Adipocyte (in vitro differentiated cells): ENCODE measurements at regions not wholly inside any gene's neighbourhood (a gene's known extent, or its start where the extent isn't known, plus 50 kb on each side); places are given as distances from the start of the nearest gene placed in this dataset.

Experiments
- DNase-seq: peaks from one replicate; pipeline ENCODE4 v3.0.0-alpha.2; 2015; ENCODE audit warnings: low read depth
- H3K27me3 ChIP-seq: replicated peaks from 2 replicates; pipeline ENCODE4 v1.7.0; 2013; ENCODE audit warnings: mild to moderate bottlenecking, low read length, moderate library complexity; ENCODE audit not compliant: control insufficient read depth, insufficient read depth
- H3K36me3 ChIP-seq: 2 replicates; pipeline ENCODE4 v1.7.0; 2013; ENCODE audit warnings: low read length, mild to moderate bottlenecking, moderate library complexity; ENCODE audit not compliant: control insufficient read depth, insufficient read depth, severe bottlenecking
- H3K4me1 ChIP-seq: 2 replicates; pipeline ENCODE4 v1.7.0; 2013; ENCODE audit warnings: mild to moderate bottlenecking, low read length, moderate library complexity; ENCODE audit not compliant: control insufficient read depth, insufficient read depth
- H3K4me3 ChIP-seq: 2 replicates; pipeline ENCODE4 v1.7.0; 2013; ENCODE audit warnings: mild to moderate bottlenecking, low read length, moderate library complexity
- H3K9ac ChIP-seq: 2 replicates; pipeline ENCODE4 v1.7.0; 2013; ENCODE audit warnings: mild to moderate bottlenecking, low read length, moderate library complexity
- H3K9me3 ChIP-seq: 2 replicates; pipeline ENCODE4 v1.7.0; 2013; ENCODE audit warnings: mild to moderate bottlenecking, low read length, moderate library complexity; ENCODE audit not compliant: control insufficient read depth

DNA sequence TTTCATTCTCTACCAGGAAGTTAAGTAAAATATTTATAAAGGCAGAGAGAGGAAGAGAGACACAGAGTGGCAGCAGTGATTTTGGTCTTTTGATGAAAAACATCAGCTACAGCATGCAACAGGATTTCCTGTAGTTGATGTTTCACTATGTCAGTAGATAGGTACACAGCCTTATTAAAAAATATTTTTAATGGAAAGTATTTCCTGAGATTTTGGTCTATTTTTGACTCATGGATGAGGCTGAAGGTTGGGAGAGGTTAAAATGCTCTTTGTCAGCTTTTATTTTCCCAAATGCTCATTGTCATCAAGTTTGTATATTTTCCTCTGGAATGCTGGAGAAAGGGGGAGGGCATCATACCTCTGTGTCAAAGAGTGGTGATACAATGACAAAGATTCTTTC, 1112.5 kb downstream of the CBLN2 start:
- Histone ChIP-seq H3K27me3 (peaks cover 3% of the 10 kb centered on the region), H3K9ac (no peak overlapping the region), H3K4me3 (no peak overlapping the region), H3K9me3 (no peaks in the 10 kb centered on the region), H3K4me1 (no peaks in the 10 kb centered on the region), H3K36me3 (no peaks in the 10 kb centered on the region)
- no peak for DNase-seq

DNA sequence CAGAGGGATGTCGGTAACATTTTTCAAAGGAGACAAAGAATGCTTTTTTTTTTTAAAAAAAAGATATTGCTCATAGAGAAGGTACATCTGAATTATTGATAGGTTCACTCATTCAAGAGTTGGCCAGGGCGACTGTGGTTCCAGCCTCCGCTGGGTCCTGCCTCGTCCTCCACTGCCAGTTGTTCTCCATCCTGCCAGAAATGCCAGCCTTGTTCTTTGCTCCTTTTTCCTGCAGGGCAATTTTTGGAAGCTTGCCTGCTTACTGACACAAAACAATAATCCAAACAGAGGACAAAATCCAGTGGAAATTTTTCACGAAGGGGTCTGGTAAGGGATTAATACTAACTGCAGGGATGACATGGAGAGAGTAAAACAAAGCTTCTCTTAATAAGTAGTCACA, 1113.0 kb downstream of the CBLN2 start:
- Histone ChIP-seq H3K4me1 (no peaks in the 10 kb centered on the region), H3K36me3 (no peaks in the 10 kb centered on the region), H3K9me3 (no peaks in the 10 kb centered on the region), H3K4me3 (no peak overlapping the region), H3K27me3 (no peaks in the 10 kb centered on the region), H3K9ac (no peak overlapping the region)
- no peak for DNase-seq

DNA sequence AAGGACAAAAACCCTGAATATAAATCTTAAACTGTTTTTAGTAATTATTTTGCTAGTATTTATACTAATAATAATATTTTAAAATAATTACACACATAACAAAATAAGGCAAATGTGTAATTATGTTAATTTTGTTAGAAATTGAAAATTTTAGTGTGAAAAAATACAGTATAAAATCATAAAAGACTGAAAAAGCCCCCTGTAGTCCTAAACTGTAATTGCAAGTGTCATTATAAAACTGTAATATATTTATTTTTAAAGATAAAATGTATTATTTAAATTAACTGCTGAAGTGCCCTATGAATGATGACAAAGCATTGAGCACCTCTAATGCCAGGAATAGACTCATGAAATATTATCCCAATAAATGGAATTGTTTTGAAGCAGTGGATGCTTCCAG, 1117.7 kb downstream of the CBLN2 start:
- Histone ChIP-seq H3K9ac (no peak overlapping the region), H3K36me3 (no peaks in the 10 kb centered on the region), H3K4me3 (no peak overlapping the region), H3K4me1 (no peaks in the 10 kb centered on the region), H3K9me3 (no peaks in the 10 kb centered on the region), H3K27me3 (no peaks in the 10 kb centered on the region)
- DNase-seq, result no peak

DNA sequence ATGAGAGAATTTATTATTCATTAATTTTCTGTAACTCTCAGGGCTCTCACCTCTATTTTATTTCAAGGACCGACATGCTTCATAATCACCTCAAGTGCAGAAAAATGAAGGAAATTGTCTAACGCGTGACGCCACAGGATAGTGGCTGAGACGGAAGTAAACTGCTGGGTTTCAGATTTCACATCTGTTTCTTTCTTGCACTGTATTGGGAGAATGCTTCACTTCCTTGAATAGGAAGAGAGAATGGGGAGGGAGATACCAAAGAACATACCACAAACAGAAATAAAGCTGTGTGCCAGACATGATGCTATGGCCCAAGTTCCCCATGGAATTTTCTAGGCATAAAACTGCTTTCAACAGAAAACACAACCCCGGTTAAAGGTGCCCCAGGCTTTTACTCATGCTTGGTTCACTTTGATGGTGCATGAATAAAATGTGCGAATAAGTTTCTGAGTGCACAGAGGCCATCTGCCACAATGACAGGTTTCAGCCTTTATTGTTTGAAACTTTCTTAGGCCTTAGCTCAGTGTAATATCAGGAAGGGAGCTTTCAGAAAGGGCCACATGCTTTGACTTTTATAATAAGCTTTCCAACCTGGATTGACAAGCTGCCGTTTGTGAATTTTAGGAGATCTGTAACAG, 1116.4 kb downstream of the SOCS6 start:
- Histone ChIP-seq H3K36me3 (no peaks in the 10 kb centered on the region), H3K4me1 (no peaks in the 10 kb centered on the region), H3K27me3 (no peaks in the 10 kb centered on the region), H3K4me3 (no peak overlapping the region), H3K9me3 (no peaks in the 10 kb centered on the region), H3K9ac (no peak overlapping the region)
- DNase-seq, result no peak

DNA sequence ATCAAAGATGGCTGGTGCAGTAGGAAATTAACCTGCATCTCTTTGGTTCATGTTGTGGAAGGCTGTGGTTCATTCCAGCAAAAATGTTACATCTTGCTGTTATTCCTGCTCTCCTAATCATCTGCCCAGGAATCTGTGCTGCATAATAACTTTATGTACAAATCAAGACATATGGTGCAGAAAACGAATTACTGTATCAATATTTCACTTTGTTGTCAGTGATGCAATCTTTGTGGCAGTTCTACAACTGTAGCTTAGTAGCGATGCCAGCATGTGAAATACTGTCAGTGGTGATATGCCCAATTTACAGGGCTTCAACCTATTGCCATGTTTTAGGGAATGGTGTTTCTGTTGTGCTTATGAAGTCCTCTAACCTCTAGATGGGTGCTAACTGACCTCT, 1114.7 kb downstream of the SOCS6 start:
- Histone ChIP-seq H3K4me3 (no peak overlapping the region), H3K9me3 (no peaks in the 10 kb centered on the region), H3K36me3 (no peaks in the 10 kb centered on the region), H3K27me3 (no peaks in the 10 kb centered on the region), H3K9ac (no peak overlapping the region), H3K4me1 (no peaks in the 10 kb centered on the region)
- no peak for DNase-seq

DNA sequence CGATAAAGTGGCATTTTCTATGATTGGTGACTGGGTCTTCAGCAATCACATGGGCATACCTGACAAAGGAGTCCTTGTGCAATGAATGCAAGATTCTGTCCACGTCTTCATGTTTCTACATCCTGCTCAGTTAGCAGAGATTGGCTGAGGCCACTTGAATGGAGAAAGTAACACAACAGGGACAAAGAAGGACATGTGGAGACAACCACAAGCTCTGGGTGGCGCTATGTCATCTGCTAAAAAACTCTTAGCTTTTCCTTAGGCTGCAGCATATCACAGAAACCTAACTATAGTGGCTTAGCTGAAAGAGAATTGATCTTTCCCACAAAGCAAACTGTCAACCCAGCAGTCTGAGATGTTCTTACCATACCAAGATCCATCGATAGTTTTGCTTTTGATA, 1109.7 kb downstream of the SOCS6 start:
- Histone ChIP-seq H3K27me3 (no peaks in the 10 kb centered on the region), H3K4me3 (no peak overlapping the region), H3K9ac (no peak overlapping the region), H3K4me1 (no peaks in the 10 kb centered on the region), H3K36me3 (no peaks in the 10 kb centered on the region), H3K9me3 (no peaks in the 10 kb centered on the region)
- DNase-seq, result no peak

DNA sequence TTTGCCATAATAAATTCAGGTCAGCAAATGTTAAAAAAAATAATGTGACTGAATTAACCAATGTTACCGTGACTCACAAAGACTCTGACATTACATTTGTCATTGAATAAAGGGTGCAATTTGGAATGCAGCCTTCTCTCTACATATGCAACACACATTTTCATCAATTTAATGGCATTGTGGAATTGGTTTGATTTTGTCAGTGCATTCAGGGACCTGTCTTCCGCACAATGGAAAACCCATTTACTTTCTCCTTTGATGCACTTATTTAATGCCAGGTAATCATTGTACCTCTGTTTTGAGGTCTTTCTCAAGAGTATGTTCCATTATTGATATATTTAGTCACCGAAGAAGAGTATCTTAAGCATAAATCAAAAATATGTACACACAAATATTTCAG, 1099.3 kb downstream of the SOCS6 start:
- Histone ChIP-seq H3K9me3 (no peaks in the 10 kb centered on the region), H3K9ac (no peak overlapping the region), H3K4me1 (no peaks in the 10 kb centered on the region), H3K4me3 (no peak overlapping the region), H3K36me3 (no peaks in the 10 kb centered on the region), H3K27me3 (no peaks in the 10 kb centered on the region)
- no peak for DNase-seq

DNA sequence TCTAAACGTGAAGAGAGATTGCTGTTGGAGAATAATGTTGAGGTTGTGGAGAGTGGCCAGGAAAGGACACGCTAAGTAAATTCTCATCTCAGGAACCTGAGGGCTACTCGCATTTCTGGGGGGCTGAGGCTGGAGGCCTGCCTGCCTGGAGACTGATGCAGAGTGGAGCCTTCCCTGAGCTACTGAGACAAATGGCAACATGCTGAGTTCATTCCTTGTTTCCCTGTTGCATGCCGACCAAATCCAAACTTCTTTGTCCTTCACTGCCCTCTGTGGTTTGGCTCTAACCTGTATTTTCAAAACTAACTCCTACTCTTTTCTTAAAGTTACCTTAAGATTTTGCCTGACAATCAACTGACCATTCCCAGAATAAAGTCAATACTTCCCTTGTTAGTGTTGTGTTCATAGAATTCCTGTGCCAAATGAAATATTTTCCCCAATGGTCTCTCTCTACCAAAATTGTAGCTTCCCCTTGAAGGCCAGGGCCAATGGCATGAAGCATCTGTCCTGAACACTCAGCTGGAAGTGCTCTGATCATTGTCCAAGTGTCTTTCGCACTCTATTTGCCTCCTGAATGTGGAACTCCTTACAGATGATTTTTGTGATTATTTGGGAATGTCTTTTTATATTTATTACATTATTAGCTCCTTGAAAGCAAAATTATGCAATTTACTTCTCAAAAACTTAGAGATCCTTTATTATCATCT, 1085.6 kb downstream of the SOCS6 start:
- Histone ChIP-seq H3K9me3 (no peaks in the 10 kb centered on the region), H3K9ac (no peak overlapping the region), H3K4me1 (no peaks in the 10 kb centered on the region), H3K4me3 (no peak overlapping the region), H3K36me3 (no peaks in the 10 kb centered on the region), H3K27me3 (no peaks in the 10 kb centered on the region)
- DNase-seq, result no peak

DNA sequence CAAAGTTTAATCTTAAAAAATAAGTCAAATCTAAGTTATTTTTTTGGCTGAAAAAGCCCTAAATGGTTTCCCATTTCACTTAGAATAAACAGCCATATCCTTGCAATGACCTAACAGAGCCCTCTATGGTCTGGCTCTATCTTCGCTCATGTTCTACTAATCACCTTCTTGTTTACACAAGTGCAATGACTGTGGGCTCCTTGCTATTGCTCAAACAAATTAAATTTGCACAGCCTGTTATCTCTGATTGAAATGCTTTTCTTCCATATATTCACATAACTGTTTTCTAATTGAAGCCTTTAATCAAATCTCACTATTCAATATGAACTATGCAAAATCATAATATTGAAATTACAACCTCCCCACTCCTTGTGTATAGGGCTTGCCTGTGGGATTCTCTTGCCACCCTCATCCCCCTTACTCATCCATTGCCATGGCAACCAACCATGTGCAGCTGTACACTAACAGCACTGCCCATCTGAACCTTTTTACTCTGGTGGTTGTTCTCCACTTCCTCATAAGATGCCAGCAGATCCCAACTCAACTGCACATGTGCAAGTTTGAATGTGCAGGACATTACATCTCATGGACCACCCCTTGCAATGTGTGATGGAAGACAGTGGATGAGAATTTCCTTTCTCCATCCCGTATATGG, 1083.2 kb downstream of the SOCS6 start:
- Histone ChIP-seq H3K9me3 (peaks cover 1% of the 10 kb centered on the region), H3K27me3 (no peaks in the 10 kb centered on the region), H3K4me3 (no peak overlapping the region), H3K36me3 (no peaks in the 10 kb centered on the region), H3K4me1 (no peaks in the 10 kb centered on the region), H3K9ac (no peak overlapping the region)
- DNase-seq, result no peak

DNA sequence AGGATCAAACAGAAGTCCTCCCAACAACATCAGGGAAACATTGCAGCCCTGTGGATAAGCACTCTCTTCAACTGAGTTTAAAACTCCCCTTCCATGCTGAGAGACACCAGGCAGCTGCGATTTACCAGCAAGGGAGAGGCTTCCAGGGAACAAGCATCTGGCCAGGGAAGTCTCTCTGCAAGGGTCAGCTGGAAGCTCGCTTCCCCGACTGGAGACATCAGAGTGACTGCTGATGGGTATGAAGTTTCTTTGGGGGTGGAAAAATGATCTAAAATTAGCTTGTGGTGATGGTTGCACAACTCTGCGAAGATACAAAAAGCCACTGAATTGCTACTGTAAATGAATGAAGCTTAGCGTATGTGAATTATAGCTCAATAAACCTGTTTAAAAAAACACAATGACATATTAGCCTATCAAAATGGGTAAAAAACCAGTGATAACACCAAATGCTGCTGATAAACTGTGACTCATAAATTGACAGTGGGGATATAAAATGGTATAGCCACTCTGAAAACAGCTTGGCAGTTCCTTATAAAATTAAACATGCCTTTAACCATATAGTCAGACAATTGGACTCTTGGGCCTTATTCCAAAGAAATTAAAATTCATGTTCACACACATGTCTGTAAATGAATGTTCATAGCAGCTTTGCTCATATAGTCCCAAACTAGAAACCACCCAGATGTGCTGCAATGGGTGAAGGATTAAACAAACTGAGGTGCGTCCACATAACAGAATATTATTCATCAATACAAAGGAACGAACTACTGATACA, 1082.0 kb downstream of the SOCS6 start:
- Histone ChIP-seq H3K9me3 (peaks cover 8% of the 10 kb centered on the region), H3K27me3 (no peaks in the 10 kb centered on the region), H3K36me3 (no peaks in the 10 kb centered on the region), H3K9ac (no peak overlapping the region), H3K4me1 (no peaks in the 10 kb centered on the region), H3K4me3 (no peak overlapping the region)
- no peak for DNase-seq

DNA sequence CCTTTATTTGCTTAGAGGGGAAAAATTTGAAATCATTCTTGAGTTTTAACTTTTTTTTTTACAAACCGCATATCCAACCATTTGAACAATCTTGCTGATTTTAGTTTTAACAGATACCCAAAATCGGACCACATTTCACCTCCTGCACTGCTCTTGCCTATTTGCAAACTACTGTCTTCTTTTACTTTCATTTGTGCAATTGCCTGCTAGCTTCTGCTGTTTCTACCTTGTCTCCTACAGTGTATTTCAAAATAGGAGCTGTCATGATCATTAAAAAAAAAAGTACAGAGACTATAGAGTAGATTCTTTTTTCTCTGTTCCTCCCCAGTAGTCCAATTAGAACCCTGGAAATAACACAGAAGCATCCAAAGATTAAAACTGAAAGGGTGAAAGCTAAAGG, 1081.2 kb downstream of the SOCS6 start:
- Histone ChIP-seq H3K36me3 (no peaks in the 10 kb centered on the region), H3K9me3 (peaks cover 8% of the 10 kb centered on the region), H3K4me3 (no peak overlapping the region), H3K27me3 (no peaks in the 10 kb centered on the region), H3K4me1 (no peaks in the 10 kb centered on the region), H3K9ac (no peak overlapping the region)
- DNase-seq, result no peak
